ENCODE measurements at regions not wholly inside any gene's neighbourhood (a gene's known extent, or its start where the extent isn't known, plus 50 kb on each side); places are given as distances from the start of the nearest gene placed in this dataset.

DNA sequence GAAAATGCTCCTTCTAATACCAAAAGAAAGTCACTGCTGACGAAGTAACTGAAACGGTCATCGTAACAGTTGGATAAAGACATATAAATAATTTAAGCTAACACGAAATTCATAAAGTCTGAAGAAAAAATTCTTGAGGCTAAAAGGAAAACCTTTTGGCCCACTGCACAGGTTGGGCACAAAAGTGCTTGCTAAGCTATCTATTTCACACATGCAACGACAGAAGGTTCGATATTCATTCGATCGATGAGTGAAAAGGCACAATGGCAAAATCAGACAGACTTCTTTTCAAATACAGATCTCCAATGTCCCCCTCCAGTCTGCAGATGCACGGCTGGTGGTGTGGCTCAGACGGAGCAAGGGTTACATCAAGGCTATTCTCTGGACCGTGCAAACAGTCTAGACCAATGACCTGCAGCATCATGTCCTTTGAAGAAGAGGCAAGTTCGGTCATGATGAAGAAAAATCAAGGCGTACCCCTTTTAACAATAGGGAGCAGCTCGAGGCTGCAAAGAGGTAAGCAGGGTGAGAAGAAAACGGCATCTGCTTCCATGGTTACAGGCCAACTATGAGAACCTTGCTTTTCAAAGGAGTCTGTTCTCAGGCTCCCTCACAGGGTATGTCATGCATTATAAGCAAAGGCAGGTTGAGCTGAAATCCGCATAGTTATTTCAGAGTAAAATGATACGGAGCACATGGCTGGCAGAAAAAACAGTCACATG is 579.6 kb downstream of the USP25 start:
- no peak for TF ChIP-seq POLR2A (IDR thresholded peaks at IDR 0.05)
- TF ChIP-seq, protein P1, sequence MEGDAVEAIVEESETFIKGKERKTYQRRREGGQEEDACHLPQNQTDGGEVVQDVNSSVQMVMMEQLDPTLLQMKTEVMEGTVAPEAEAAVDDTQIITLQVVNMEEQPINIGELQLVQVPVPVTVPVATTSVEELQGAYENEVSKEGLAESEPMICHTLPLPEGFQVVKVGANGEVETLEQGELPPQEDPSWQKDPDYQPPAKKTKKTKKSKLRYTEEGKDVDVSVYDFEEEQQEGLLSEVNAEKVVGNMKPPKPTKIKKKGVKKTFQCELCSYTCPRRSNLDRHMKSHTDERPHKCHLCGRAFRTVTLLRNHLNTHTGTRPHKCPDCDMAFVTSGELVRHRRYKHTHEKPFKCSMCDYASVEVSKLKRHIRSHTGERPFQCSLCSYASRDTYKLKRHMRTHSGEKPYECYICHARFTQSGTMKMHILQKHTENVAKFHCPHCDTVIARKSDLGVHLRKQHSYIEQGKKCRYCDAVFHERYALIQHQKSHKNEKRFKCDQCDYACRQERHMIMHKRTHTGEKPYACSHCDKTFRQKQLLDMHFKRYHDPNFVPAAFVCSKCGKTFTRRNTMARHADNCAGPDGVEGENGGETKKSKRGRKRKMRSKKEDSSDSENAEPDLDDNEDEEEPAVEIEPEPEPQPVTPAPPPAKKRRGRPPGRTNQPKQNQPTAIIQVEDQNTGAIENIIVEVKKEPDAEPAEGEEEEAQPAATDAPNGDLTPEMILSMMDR (IDR thresholded peaks at IDR 0.05), result no peak
